NCI-H82 (cell line): ENCODE measurements at regions not wholly inside any gene's neighbourhood (a gene's known extent, or its start where the extent isn't known, plus 50 kb on each side); places are given as distances from the start of the nearest gene placed in this dataset.

Source experiments
- DNase-seq: peaks from one replicate; lab custom pipeline; 2025; lab: John Stamatoyannopoulos, UW

GRCh38 chr17:34416116-34416515 lies 53.1 kb upstream of the CCL1 start:
- no peak for DNase-seq

- DNase-seq, result no peak
These were observed 51.3 kb upstream of the CCL1 start for GRCh38 chr17:34414339-34414738.

- no peak for DNase-seq
These were observed 50.5 kb upstream of the CCL1 start for GRCh38 chr17:34413443-34414119.

GRCh38 chr17:34412965-34413441 lies 50.0 kb upstream of the CCL1 start:
- DNase-seq, result no peak
